ENCODE measurements at regions not wholly inside any gene's neighbourhood (a gene's known extent, or its start where the extent isn't known, plus 50 kb on each side); places are given as distances from the start of the nearest gene placed in this dataset.

DNA sequence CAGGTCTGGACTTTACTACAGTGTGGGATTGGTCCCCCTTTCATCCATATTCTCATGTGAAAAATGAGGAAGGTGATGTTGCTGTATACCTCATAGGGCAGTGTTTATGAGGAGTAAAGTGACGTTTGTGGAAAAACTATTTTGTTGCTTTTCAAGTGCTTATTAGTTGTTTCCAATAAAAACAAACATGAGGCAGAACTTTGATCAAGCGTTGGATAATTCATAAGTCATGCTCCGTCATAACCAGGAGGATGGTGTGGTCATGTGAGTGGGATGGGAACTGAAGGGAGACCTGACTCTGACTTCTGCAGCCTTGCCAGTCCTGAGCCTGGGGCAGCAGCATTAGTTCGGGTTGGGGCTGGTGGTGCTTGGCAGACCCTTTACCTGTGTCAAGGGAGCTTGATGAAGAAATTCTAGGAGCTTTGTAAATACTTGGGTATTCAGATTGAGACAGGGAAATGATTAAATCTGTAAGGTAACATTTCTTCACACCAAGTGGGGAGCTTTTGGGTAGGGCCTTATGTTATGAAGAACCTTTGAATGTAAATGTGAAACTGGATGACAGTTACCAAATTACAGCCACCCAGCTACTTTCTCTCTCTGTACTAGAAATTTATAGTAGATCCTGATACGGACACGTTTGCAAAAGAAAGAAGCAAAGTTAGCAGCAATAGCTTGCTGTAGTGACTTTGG, 462.4 kb upstream of the RGS6 start:
- Histone ChIP-seq H3K27me3 (no peaks in the 10 kb centered on the region), H3K4me1 (peaks cover 0 to 3% of the 10 kb centered on the region in 2 donors), H3K27ac (no peak overlapping the region), H3K9me3 (no peaks in the 10 kb centered on the region), H3K4me3 (no peak overlapping the region), H3K36me3 (no peaks in the 10 kb centered on the region)
- in situ Hi-C loops (cut with MboI; ENCODE audit: low sequenced_read_pairs in 4 of 4) (no loop called here), intact Hi-C loops (cut with DNase I; ENCODE audit: low total_unique reads) (no loop called here)
- ATAC-seq (no peak), DNase-seq (no peak)
- TF ChIP-seq, protein P1, sequence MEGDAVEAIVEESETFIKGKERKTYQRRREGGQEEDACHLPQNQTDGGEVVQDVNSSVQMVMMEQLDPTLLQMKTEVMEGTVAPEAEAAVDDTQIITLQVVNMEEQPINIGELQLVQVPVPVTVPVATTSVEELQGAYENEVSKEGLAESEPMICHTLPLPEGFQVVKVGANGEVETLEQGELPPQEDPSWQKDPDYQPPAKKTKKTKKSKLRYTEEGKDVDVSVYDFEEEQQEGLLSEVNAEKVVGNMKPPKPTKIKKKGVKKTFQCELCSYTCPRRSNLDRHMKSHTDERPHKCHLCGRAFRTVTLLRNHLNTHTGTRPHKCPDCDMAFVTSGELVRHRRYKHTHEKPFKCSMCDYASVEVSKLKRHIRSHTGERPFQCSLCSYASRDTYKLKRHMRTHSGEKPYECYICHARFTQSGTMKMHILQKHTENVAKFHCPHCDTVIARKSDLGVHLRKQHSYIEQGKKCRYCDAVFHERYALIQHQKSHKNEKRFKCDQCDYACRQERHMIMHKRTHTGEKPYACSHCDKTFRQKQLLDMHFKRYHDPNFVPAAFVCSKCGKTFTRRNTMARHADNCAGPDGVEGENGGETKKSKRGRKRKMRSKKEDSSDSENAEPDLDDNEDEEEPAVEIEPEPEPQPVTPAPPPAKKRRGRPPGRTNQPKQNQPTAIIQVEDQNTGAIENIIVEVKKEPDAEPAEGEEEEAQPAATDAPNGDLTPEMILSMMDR (IDR thresholded peaks at IDR 0.05 in 4 of 5, conservative IDR thresholded peaks at IDR 0.05 in 1 of 5) = no peak
- no peak for TF ChIP-seq POLR2A (IDR thresholded peaks at IDR 0.05)

DNA sequence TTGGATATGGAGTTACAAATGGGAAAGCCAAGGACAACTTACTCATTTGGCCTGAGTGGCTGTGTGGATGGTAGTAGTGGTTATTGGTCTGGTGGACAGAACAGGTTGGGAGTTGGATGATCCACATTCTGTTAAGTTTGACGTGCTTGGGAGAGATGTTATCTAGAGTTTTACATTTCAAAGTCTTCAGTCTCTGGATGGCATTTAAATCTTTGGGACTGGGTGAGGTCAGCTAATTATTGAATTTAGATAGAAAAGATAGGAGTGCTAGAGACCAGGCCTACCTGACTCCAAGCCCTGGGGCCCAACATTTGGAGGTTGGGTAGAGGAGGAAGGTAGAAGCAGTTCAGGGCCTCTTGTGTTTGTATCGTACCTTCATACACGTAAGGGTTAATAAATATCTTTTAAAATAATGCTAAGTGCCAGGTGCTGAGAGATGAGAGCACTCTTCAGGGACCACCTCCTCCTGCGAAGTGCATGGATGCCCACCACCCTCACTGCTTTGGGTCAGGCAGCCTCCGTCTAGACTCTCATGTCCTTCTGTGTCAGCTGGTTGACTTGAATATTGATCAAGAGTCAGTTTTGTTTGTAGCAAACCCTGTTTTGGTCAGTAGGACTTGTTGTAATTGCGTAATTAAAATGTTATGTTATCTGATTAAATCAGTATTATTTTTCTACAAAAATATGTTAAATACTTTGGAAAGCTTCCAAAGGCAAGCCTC, 460.4 kb upstream of the RGS6 start:
- intact Hi-C loops (cut with DNase I; ENCODE audit: low total_unique reads) (no loop called here), in situ Hi-C loops (cut with MboI; ENCODE audit: low sequenced_read_pairs in 4 of 4) (no loop called here)
- H3K36me3 ChIP-seq = no peaks in the 10 kb centered on the region
- H3K4me3 ChIP-seq = no peak overlapping the region
- no peaks in the 10 kb centered on the region for H3K9me3 ChIP-seq
- H3K4me1 ChIP-seq = peaks cover 0 to 6% of the 10 kb centered on the region in 2 donors
- H3K27ac ChIP-seq = no peak overlapping the region
- TF ChIP-seq, protein P1 (IDR thresholded peaks at IDR 0.05 in 4 of 5, conservative IDR thresholded peaks at IDR 0.05 in 1 of 5) = no peak
- no peak for TF ChIP-seq POLR2A (IDR thresholded peaks at IDR 0.05)
- DNase-seq (no peak), ATAC-seq (no peak)
- H3K27me3 ChIP-seq = no peaks in the 10 kb centered on the region

DNA sequence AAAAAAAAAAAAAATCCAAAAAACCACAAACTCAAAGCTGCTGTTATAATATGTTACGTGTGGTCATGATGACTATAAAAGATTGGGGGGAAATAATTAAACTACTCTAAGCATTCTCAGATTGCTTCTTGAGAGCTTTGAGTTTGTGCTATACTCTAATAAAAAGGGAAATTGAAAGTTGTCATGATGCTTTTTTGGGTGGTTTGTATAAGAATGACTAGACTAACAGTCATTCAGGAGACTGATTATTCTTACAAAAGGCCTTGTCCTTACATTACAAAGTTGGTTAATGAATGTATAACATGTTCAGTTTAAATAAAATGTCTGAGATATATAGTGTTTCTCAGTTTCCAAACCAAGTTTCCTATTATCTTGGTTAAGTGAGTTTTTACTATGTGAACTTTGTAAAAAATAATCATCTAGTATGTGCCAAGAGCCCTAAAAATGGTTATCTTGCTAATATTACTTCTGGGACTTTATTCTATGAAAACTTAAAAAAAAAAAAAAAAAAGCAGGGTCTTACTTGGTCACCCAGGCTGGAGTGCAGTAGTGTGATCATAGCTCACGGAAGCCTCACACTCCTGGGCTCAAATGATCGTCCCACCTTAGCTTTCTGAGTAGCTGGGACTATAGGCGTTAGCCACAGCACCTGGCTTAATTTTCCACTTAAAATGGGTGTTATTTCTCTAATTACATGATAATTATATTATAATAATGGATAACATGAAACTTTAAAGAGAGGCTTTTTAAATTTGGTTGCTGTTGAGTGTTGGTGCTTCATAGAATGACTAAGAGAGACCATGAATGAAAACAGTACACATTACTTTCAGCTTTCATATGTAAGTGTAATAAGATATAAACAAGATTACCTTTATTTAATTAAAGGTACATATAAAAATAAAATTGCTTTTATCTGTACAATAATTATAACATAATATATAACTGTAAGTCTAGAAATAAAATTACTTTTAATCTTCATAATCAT, 459.6 kb upstream of the RGS6 start:
- Histone ChIP-seq H3K4me3 (no peak overlapping the region), H3K27ac (no peak overlapping the region), H3K36me3 (no peaks in the 10 kb centered on the region), H3K27me3 (no peaks in the 10 kb centered on the region), H3K9me3 (no peaks in the 10 kb centered on the region), H3K4me1 (peaks cover 0 to 6% of the 10 kb centered on the region in 2 donors)
- intact Hi-C loops (cut with DNase I; ENCODE audit: low total_unique reads) = no loop called here
- DNase-seq (no peak), ATAC-seq (no peak)
- no peak for TF ChIP-seq POLR2A (IDR thresholded peaks at IDR 0.05)
- TF ChIP-seq, protein P1 (IDR thresholded peaks at IDR 0.05 in 4 of 5, conservative IDR thresholded peaks at IDR 0.05 in 1 of 5) = no peak
- in situ Hi-C loops (cut with MboI; ENCODE audit: low sequenced_read_pairs in 4 of 4) = no loop called here

DNA sequence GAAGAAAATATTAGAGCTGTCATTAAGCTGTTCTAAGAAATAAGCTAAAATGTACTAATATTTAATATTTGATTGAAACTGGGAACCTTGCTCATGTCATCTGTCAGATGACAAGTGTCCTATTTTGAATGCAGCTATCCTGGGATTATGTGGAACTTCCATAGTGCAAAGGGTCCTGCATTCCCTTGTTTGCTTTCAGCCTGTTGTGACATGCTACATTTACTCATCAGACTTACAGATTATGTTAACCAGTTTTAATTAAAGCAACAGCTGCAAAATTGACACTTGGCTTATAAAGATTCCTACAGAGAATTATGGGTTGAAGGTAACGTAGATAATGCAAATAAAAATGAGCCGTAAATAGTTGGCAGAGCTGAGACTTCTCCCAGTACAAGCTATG, 458.4 kb upstream of the RGS6 start:
- Histone ChIP-seq H3K27ac (no peak overlapping the region), H3K4me3 (no peak overlapping the region), H3K4me1 (peaks cover 0 to 6% of the 10 kb centered on the region in 2 donors), H3K36me3 (no peaks in the 10 kb centered on the region), H3K9me3 (no peaks in the 10 kb centered on the region), H3K27me3 (no peaks in the 10 kb centered on the region)
- intact Hi-C loops (cut with DNase I; ENCODE audit: low total_unique reads) = no loop called here
- TF ChIP-seq, protein P1 (IDR thresholded peaks at IDR 0.05 in 4 of 5, conservative IDR thresholded peaks at IDR 0.05 in 1 of 5) = no peak
- TF ChIP-seq POLR2A (IDR thresholded peaks at IDR 0.05) = no peak
- DNase-seq (no peak), ATAC-seq (no peak)
- in situ Hi-C loops (cut with MboI; ENCODE audit: low sequenced_read_pairs in 4 of 4) = no loop called here

Measured in gastrocnemius medialis (tissue), 4 donors.